Type B pancreatic cell (in vitro differentiated cells): ENCODE measurements at regions not wholly inside any gene's neighbourhood (a gene's known extent, or its start where the extent isn't known, plus 50 kb on each side); places are given as distances from the start of the nearest gene placed in this dataset.

Experiments
- DNase-seq: peaks from one replicate; pipeline ENCODE4 v3.0.0; 2021; ENCODE audit warnings: mixed read lengths; ENCODE audit not compliant: unreplicated experiment; ENCODE audit errors: extremely low spot score
- H3K27ac Mint-ChIP-seq: 2 replicates; pipeline ENCODE4 v1.8.0; 2021; ENCODE audit warnings: mild to moderate bottlenecking, mixed read lengths
- H3K27me3 Mint-ChIP-seq: 2 replicates; pipeline ENCODE4 v1.8.0; 2021; ENCODE audit warnings: mixed read lengths
- H3K36me3 Mint-ChIP-seq: 2 replicates; pipeline ENCODE4 v1.8.0; 2021; ENCODE audit warnings: mixed read lengths
- H3K4me1 Mint-ChIP-seq: one replicate; pipeline ENCODE4 v1.8.0; 2021; ENCODE audit warnings: mixed read lengths; ENCODE audit not compliant: unreplicated experiment
- H3K4me3 Mint-ChIP-seq: 2 replicates; pipeline ENCODE4 v1.8.0; 2021; ENCODE audit warnings: mild to moderate bottlenecking, mixed read lengths
- H3K9me3 Mint-ChIP-seq: 2 replicates; pipeline ENCODE4 v1.8.0; 2021; ENCODE audit warnings: mixed read lengths
- CTCF ChIP-seq: fragments of 200-600 bp; sonication (generic); conservative IDR thresholded peaks from 2 replicates; pipeline ENCODE4 v1.5.0; 2021; ENCODE audit warnings: antibody characterized with exemption, mild to moderate bottlenecking

- H3K27me3 Mint-ChIP-seq: peaks cover 7% of the 10 kb centered on the region
- no peak for DNase-seq
Measured at GRCh38 chr5:4337519-4337918, 741.9 kb downstream of the IRX1 start.

GRCh38 chr5:4339949-4340348 lies 744.3 kb downstream of the IRX1 start:
- Mint-ChIP-seq H3K4me3 (no peak overlapping the region), H3K27me3 (peaks cover 2% of the 10 kb centered on the region), H3K9me3 (peaks cover 6% of the 10 kb centered on the region), H3K4me1 (no peaks in the 10 kb centered on the region), H3K36me3 (no peaks in the 10 kb centered on the region), H3K27ac (no peak overlapping the region)
- TF ChIP-seq CTCF: no peak
- no peak for DNase-seq

More at GRCh38 chr5:4337519-4337918, 741.9 kb downstream of the IRX1 start:
- TF ChIP-seq CTCF: no peak
- no peak overlapping the region for H3K27ac Mint-ChIP-seq
- H3K4me3 Mint-ChIP-seq: no peak overlapping the region
- no peaks in the 10 kb centered on the region for H3K36me3 Mint-ChIP-seq
- H3K9me3 Mint-ChIP-seq: peaks cover 6% of the 10 kb centered on the region
- H3K4me1 Mint-ChIP-seq: no peaks in the 10 kb centered on the region

GRCh38 chr5:4345850-4346249 lies 750.2 kb downstream of the IRX1 start:
- H3K9me3 Mint-ChIP-seq: no peaks in the 10 kb centered on the region
- no peaks in the 10 kb centered on the region for H3K4me1 Mint-ChIP-seq
- no peaks in the 10 kb centered on the region for H3K36me3 Mint-ChIP-seq
- no peak for TF ChIP-seq CTCF
- no peak for DNase-seq
- H3K27me3 Mint-ChIP-seq: peaks cover 17% of the 10 kb centered on the region
- no peak overlapping the region for H3K27ac Mint-ChIP-seq
- no peak overlapping the region for H3K4me3 Mint-ChIP-seq

DNA sequence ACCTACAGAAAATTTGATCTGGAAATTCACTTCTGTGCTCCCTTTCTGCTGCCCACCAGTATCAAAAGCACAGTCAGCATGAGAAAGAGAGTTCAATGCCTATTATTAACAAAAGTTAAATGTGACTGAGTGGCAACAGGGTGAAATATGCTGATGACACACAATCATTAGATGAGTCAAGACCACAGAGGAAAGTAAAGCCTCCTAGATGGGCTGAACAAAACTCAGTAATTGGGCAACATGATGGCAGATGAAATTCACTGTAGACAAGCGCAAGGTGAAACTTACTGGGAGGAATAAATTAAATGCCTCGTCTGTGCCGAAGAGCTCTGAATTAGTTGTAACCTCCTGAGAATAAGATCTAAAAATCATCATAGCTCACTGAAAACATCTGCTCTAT lies 752.8 kb downstream of the IRX1 start:
- H3K9me3 Mint-ChIP-seq: no peaks in the 10 kb centered on the region
- DNase-seq: no peak
- TF ChIP-seq CTCF: no peak
- no peaks in the 10 kb centered on the region for H3K4me1 Mint-ChIP-seq
- no peak overlapping the region for H3K4me3 Mint-ChIP-seq
- peaks cover 17% of the 10 kb centered on the region for H3K27me3 Mint-ChIP-seq
- H3K27ac Mint-ChIP-seq: no peak overlapping the region
- H3K36me3 Mint-ChIP-seq: no peaks in the 10 kb centered on the region

DNA sequence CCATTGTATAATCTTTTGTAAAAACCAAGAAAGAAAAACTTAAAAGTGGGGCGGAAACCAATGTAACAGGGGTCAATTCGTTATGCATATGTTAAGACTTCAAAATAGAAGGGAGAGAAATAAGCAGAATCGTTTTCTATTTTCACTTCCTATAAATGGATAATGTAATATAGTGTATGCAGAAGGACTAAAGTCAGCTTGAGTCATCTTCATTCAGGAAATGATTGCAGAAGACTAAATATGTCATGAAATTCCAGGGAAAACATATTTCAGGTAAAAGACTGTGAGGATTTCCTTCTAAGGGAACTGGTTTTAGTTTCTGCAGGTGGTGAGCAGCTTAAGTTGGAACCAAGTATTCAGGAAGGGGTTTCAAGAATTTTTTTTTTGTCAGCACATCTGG lies 753.3 kb downstream of the IRX1 start:
- Mint-ChIP-seq H3K9me3 (no peaks in the 10 kb centered on the region), H3K27ac (no peak overlapping the region), H3K4me3 (no peak overlapping the region), H3K27me3 (peaks cover 17% of the 10 kb centered on the region), H3K36me3 (no peaks in the 10 kb centered on the region), H3K4me1 (no peaks in the 10 kb centered on the region)
- no peak for DNase-seq
- no peak for TF ChIP-seq CTCF

DNA sequence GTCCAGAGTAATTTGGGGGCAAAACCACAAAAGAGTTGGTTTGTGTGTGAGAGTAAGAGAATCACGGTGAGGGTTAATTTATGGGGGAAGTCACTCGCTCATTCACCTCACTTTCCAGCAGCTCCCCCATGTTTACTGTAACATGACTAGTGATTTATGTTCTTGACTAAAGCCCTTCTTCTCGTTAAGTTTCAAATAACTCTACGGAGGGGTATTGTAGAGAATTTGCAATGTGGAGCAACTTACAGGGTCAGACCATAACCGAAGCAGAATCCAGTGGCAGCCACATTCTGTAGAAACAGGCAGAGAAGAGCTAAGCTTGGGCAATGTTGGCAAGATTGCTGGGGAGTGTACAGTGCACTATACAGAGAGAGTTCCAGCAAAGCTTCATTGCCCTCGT lies 760.6 kb downstream of the IRX1 start:
- peaks cover 11% of the 10 kb centered on the region for H3K4me1 Mint-ChIP-seq
- peaks cover 4% of the 10 kb centered on the region for H3K27me3 Mint-ChIP-seq
- no peak overlapping the region for H3K4me3 Mint-ChIP-seq
- no peak for DNase-seq
- peaks cover 3% of the 10 kb centered on the region for H3K9me3 Mint-ChIP-seq
- TF ChIP-seq CTCF: no peak
- H3K27ac Mint-ChIP-seq: no peak overlapping the region
- H3K36me3 Mint-ChIP-seq: no peaks in the 10 kb centered on the region
